MM.1S (cell line): ENCODE measurements at regions not wholly inside any gene's neighbourhood (a gene's known extent, or its start where the extent isn't known, plus 50 kb on each side); places are given as distances from the start of the nearest gene placed in this dataset.

Source experiments
- EZH2 ChIP-seq: fragments of 300-600 bp; sonication (generic); optimal IDR thresholded peaks from 2 replicates; pipeline ENCODE3; 2017; ENCODE audit warnings: low read depth, mild to moderate bottlenecking, antibody characterized with exemption, low read length, mixed read lengths
- EZH2phosphoT487 ChIP-seq: fragments of 300-600 bp; sonication (generic); IDR thresholded peaks from 2 replicates; pipeline ENCODE4 v1.6.1; 2018; ENCODE audit warnings: antibody characterized with exemption, low read length
- TF ChIP-seq, protein P1 (sequence below): fragments of 300-600 bp; sonication (generic); IDR thresholded peaks from 2 replicates; pipeline ENCODE4 v1.5.1; 2016; ENCODE audit warnings: antibody characterized with exemption, low read length, mixed read lengths

DNA sequence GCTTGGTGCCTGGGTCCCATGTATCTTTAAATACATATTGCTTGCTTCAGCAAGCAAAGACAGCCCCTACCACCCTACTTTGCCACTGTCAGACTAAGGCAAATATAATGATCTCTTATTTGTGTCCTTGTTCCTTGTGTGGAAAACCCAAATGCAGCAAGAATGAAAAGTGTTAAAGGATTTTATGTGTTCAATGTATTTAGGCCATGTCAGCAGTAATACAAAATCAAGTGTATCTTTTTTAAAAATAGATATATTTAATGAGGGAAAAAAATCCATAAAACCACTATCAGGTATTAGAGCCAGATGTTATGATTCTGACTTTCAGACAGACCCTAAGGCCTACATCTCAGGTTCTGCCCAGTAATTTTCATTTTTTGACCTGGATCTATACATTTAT, 374.5 kb downstream of the SEC14L1 start:
- TF ChIP-seq, protein P1, sequence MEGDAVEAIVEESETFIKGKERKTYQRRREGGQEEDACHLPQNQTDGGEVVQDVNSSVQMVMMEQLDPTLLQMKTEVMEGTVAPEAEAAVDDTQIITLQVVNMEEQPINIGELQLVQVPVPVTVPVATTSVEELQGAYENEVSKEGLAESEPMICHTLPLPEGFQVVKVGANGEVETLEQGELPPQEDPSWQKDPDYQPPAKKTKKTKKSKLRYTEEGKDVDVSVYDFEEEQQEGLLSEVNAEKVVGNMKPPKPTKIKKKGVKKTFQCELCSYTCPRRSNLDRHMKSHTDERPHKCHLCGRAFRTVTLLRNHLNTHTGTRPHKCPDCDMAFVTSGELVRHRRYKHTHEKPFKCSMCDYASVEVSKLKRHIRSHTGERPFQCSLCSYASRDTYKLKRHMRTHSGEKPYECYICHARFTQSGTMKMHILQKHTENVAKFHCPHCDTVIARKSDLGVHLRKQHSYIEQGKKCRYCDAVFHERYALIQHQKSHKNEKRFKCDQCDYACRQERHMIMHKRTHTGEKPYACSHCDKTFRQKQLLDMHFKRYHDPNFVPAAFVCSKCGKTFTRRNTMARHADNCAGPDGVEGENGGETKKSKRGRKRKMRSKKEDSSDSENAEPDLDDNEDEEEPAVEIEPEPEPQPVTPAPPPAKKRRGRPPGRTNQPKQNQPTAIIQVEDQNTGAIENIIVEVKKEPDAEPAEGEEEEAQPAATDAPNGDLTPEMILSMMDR, result no peak
- no peak for TF ChIP-seq EZH2phosphoT487
- TF ChIP-seq EZH2, result no peak
